ENCODE measurements at regions not wholly inside any gene's neighbourhood (a gene's known extent, or its start where the extent isn't known, plus 50 kb on each side); places are given as distances from the start of the nearest gene placed in this dataset.

- TF ChIP-seq POLR2A (IDR thresholded peaks at IDR 0.05), result no peak
- TF ChIP-seq, protein P1, sequence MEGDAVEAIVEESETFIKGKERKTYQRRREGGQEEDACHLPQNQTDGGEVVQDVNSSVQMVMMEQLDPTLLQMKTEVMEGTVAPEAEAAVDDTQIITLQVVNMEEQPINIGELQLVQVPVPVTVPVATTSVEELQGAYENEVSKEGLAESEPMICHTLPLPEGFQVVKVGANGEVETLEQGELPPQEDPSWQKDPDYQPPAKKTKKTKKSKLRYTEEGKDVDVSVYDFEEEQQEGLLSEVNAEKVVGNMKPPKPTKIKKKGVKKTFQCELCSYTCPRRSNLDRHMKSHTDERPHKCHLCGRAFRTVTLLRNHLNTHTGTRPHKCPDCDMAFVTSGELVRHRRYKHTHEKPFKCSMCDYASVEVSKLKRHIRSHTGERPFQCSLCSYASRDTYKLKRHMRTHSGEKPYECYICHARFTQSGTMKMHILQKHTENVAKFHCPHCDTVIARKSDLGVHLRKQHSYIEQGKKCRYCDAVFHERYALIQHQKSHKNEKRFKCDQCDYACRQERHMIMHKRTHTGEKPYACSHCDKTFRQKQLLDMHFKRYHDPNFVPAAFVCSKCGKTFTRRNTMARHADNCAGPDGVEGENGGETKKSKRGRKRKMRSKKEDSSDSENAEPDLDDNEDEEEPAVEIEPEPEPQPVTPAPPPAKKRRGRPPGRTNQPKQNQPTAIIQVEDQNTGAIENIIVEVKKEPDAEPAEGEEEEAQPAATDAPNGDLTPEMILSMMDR (IDR thresholded peaks at IDR 0.05), result no peak
Measured at GRCh38 chr4:124879195-124879594, 166.7 kb upstream of the ANKRD50 start.

Data from testis (tissue), 2 donors.